H9 (cell line): ENCODE measurements at regions not wholly inside any gene's neighbourhood (a gene's known extent, or its start where the extent isn't known, plus 50 kb on each side); places are given as distances from the start of the nearest gene placed in this dataset.

ENCODE experiments used
- DNase-seq: peaks from one replicate; pipeline ENCODE4 v3.0.0-alpha.2; 2017
- H2AFZ ChIP-seq: one replicate; pipeline ENCODE4 v1.6.1; 2013; ENCODE audit warnings: mild to moderate bottlenecking, low read length, control low read depth, moderate library complexity
- H2AK5ac ChIP-seq: 2 replicates; pipeline ENCODE4 v1.6.1; 2013; ENCODE audit warnings: low read length, control low read depth, mixed read lengths; ENCODE audit not compliant: insufficient read length
- H2BK120ac ChIP-seq: one replicate; pipeline ENCODE4 v1.6.1; 2013; ENCODE audit warnings: low read depth, mild to moderate bottlenecking, low read length, control low read depth, inconsistent platforms; ENCODE audit not compliant: poor library complexity, severe bottlenecking
- H2BK12ac ChIP-seq: 2 replicates; pipeline ENCODE4 v1.6.1; 2013; ENCODE audit warnings: low read length, control low read depth, mixed read lengths, low read depth; ENCODE audit not compliant: insufficient read length
- H2BK15ac ChIP-seq: 2 replicates; pipeline ENCODE4 v1.6.1; 2013; ENCODE audit warnings: low read depth, low read length, control low read depth
- H2BK20ac ChIP-seq: one replicate; pipeline ENCODE4 v1.6.1; 2013; ENCODE audit warnings: low read depth, mild to moderate bottlenecking, low read length, control low read depth, inconsistent platforms; ENCODE audit not compliant: poor library complexity, severe bottlenecking
- H2BK5ac ChIP-seq: 2 replicates; pipeline ENCODE4 v1.6.1; 2013; ENCODE audit warnings: low read length, control low read depth, mixed read lengths; ENCODE audit not compliant: insufficient read length
- H3K14ac ChIP-seq: 2 replicates; pipeline ENCODE4 v1.6.1; 2013; ENCODE audit warnings: low read length, control low read depth; ENCODE audit not compliant: insufficient read depth
- H3K18ac ChIP-seq: 2 replicates; pipeline ENCODE4 v1.6.1; 2013; ENCODE audit warnings: low read depth, mild to moderate bottlenecking, mixed read lengths, low read length, control low read depth; ENCODE audit not compliant: insufficient read length
- H3K23ac ChIP-seq: 2 replicates; pipeline ENCODE4 v1.6.1; 2013; ENCODE audit warnings: low read length, control low read depth, mixed read lengths, low read depth; ENCODE audit not compliant: insufficient read length
- H3K23me2 ChIP-seq: 2 replicates; pipeline ENCODE4 v1.6.1; 2013; ENCODE audit warnings: low read depth, mild to moderate bottlenecking, mixed read lengths, low read length, control low read depth; ENCODE audit not compliant: insufficient read length, poor library complexity, severe bottlenecking
- H3K27ac ChIP-seq: 2 replicates; pipeline ENCODE4 v1.5.1; 2013; ENCODE audit warnings: low read length, control low read depth, mixed read lengths, low read depth; ENCODE audit not compliant: insufficient read length
- H3K27me3 ChIP-seq: 2 replicates; pipeline ENCODE4 v1.6.1; 2013; ENCODE audit warnings: low read length, control low read depth, inconsistent platforms; ENCODE audit not compliant: insufficient read depth
- H3K4ac ChIP-seq: 2 replicates; pipeline ENCODE4 v1.6.1; 2013; ENCODE audit warnings: low read depth, mild to moderate bottlenecking, control low read depth, inconsistent platforms, low read length, moderate library complexity
- H3K4me1 ChIP-seq: 2 replicates; pipeline ENCODE4 v1.6.1; 2013; ENCODE audit warnings: low read length, control low read depth, inconsistent platforms; ENCODE audit not compliant: insufficient read depth
- H3K4me2 ChIP-seq: 2 replicates; pipeline ENCODE4 v1.6.1; 2013; ENCODE audit warnings: low read length, control low read depth, mixed read lengths; ENCODE audit not compliant: insufficient read length, insufficient read depth
- H3K56ac ChIP-seq: 2 replicates; pipeline ENCODE4 v1.6.1; 2013; ENCODE audit warnings: low read depth, mild to moderate bottlenecking, mixed read lengths, low read length, control low read depth; ENCODE audit not compliant: insufficient read length
- H3K79me1 ChIP-seq: 2 replicates; pipeline ENCODE4 v1.6.1; 2013; ENCODE audit warnings: low read depth, mild to moderate bottlenecking, moderate library complexity, low read length, control low read depth, inconsistent platforms; ENCODE audit not compliant: insufficient read depth, poor library complexity, severe bottlenecking
- H3K79me2 ChIP-seq: 2 replicates; pipeline ENCODE4 v1.6.1; 2013; ENCODE audit warnings: low read length, control low read depth, inconsistent platforms; ENCODE audit not compliant: insufficient read depth
- H3K9ac ChIP-seq: 2 replicates; pipeline ENCODE4 v1.6.1; 2013; ENCODE audit warnings: low read length, control low read depth, mixed read lengths; ENCODE audit not compliant: insufficient read length; ENCODE audit errors: extremely low read depth
- H3K9me3 ChIP-seq: one replicate; pipeline ENCODE4 v1.6.1; 2013; ENCODE audit warnings: low read depth, low read length, inconsistent platforms; ENCODE audit not compliant: control insufficient read depth
- H3T11ph ChIP-seq: one replicate; pipeline ENCODE4 v1.6.1; 2013; ENCODE audit warnings: mild to moderate bottlenecking, low read length, control low read depth, inconsistent platforms
- H4K20me1 ChIP-seq: one replicate; pipeline ENCODE4 v1.6.1; 2013; ENCODE audit not compliant: control insufficient read depth, insufficient read length, insufficient read depth
- H4K5ac ChIP-seq: 2 replicates; pipeline ENCODE4 v1.6.1; 2013; ENCODE audit warnings: low read depth, mild to moderate bottlenecking, mixed read lengths, low read length, control low read depth; ENCODE audit not compliant: insufficient read length
- H4K8ac ChIP-seq: replicated peaks from 2 replicates; pipeline ENCODE4 v1.6.1; 2013; ENCODE audit warnings: low read length, control low read depth, mixed read lengths, low read depth; ENCODE audit not compliant: insufficient read length
- H4K91ac ChIP-seq: 2 replicates; pipeline ENCODE4 v1.6.1; 2013; ENCODE audit warnings: low read depth, mild to moderate bottlenecking, moderate library complexity, mixed read lengths, low read length, control low read depth; ENCODE audit not compliant: insufficient read length
- H3K27ac Mint-ChIP-seq, 3 experiments: 2 replicates in 2 of 3; 3 replicates in 1 of 3; pipeline ENCODE4 v1.8.0; 2020 to 2021; ENCODE audit warnings: mixed read lengths in 3 of 3, mild to moderate bottlenecking in 1 of 3, moderate library complexity in 1 of 3
- H3K27me3 Mint-ChIP-seq: 2 replicates; pipeline ENCODE4 v1.8.0; 2021; ENCODE audit warnings: low read depth, mild to moderate bottlenecking, moderate library complexity, mixed read lengths
- H3K36me3 Mint-ChIP-seq, 3 experiments: 2 replicates in 2 of 3; 3 replicates in 1 of 3; pipeline ENCODE4 v1.8.0; 2020 to 2021; ENCODE audit warnings: low read depth in 3 of 3, mixed read lengths in 3 of 3; ENCODE audit not compliant: insufficient read depth in 1 of 3
- H3K4me1 Mint-ChIP-seq, 2 experiments: 2 replicates each; pipeline ENCODE4 v1.8.0; 2020; ENCODE audit warnings: mixed read lengths in 2 of 2
- H3K4me3 Mint-ChIP-seq, 2 experiments: 2 replicates in 1 of 2; 3 replicates in 1 of 2; pipeline ENCODE4 v1.8.0; 2020 to 2021; ENCODE audit warnings: mild to moderate bottlenecking in 2 of 2, mixed read lengths in 2 of 2, moderate library complexity in 1 of 2
- H3K9me3 Mint-ChIP-seq, 2 experiments: 2 replicates in 1 of 2; 3 replicates in 1 of 2; pipeline ENCODE4 v1.8.0; 2020; ENCODE audit warnings: mild to moderate bottlenecking in 2 of 2, mixed read lengths in 2 of 2, moderate library complexity in 1 of 2
- WGBS: extraction: QIAGEN DNeasy Blood & Tissue Kit; methylation state at CpG from one replicate; pipeline ENCODE4 v1.1.7; 2013; ENCODE audit warnings: missing lambda C conversion rate, low lambda C conversion rate, mixed read lengths; ENCODE audit not compliant: insufficient read length; ENCODE audit errors: extremely low coverage; 5-methylcytosine and 5-hydroxymethylcytosine counted together
- TF ChIP-seq, protein P1 (sequence below): fragments of 200-600 bp; sonication (generic); conservative IDR thresholded peaks from 3 replicates; pipeline ENCODE4 v1.8.0; 2021; ENCODE audit warnings: antibody characterized with exemption, mild to moderate bottlenecking

DNA sequence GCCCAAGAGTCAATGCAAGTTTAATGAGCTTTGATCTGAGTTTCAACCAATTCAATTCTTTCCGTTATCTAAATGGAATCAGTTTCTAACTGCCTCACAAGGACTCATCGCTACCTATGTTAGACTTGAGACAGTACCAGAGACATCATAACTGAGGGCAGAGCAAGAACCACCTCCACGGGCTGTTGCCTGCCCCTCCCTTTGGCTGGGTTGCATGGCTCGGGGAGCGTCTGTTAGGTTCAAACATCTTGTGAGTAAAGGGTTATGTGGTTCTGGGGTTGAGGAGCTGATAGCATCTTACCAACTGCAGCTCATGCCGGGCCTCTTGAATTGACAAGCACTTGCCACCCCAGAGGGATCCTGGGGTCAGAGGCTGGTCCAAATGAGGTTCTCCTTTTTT, 457.9 kb downstream of the ENC1 start:
- Mint-ChIP-seq H3K36me3 (no peaks in the 10 kb centered on the region), H3K4me3 (no peak overlapping the region), H3K4me1 (peaks cover 8% of the 10 kb centered on the region in 2 experiments), H3K9me3 (no peaks in the 10 kb centered on the region), H3K27ac (no peak overlapping the region), H3K27me3 (no peaks in the 10 kb centered on the region; the same call in 1 of the 2 replicates)
- DNase-seq = no peak
- Histone ChIP-seq H3K23ac (no peak overlapping the region), H3K4me2 (no peak overlapping the region), H4K91ac (no peak overlapping the region), H3K56ac (no peak overlapping the region), H3K4ac (no peak overlapping the region), H3K14ac (no peak overlapping the region), H3K23me2 (no peaks in the 10 kb centered on the region), H3K27ac (no peak overlapping the region), H3K9me3 (no peaks in the 10 kb centered on the region), H2AFZ (no peak overlapping the region), H4K5ac (no peak overlapping the region), H4K8ac (no peak overlapping the region), H2BK120ac (no peak overlapping the region), H3K79me2 (no peaks in the 10 kb centered on the region), H3K9ac (no peak overlapping the region), H2BK15ac (no peak overlapping the region), H2BK20ac (no peak overlapping the region), H2AK5ac (no peak overlapping the region), H2BK12ac (no peak overlapping the region), H2BK5ac (no peak overlapping the region), H3K4me1 (no peaks in the 10 kb centered on the region), H3K27me3 (no peaks in the 10 kb centered on the region), H3K18ac (no peak overlapping the region), H4K20me1 (no peaks in the 10 kb centered on the region), H3T11ph (no peak overlapping the region), H3K79me1 (no peaks in the 10 kb centered on the region)
- TF ChIP-seq, protein P1, sequence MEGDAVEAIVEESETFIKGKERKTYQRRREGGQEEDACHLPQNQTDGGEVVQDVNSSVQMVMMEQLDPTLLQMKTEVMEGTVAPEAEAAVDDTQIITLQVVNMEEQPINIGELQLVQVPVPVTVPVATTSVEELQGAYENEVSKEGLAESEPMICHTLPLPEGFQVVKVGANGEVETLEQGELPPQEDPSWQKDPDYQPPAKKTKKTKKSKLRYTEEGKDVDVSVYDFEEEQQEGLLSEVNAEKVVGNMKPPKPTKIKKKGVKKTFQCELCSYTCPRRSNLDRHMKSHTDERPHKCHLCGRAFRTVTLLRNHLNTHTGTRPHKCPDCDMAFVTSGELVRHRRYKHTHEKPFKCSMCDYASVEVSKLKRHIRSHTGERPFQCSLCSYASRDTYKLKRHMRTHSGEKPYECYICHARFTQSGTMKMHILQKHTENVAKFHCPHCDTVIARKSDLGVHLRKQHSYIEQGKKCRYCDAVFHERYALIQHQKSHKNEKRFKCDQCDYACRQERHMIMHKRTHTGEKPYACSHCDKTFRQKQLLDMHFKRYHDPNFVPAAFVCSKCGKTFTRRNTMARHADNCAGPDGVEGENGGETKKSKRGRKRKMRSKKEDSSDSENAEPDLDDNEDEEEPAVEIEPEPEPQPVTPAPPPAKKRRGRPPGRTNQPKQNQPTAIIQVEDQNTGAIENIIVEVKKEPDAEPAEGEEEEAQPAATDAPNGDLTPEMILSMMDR = no peak
- no CpG with 5 or more reads among the region's 6 CpGs for WGBS
